ENCODE measurements at regions not wholly inside any gene's neighbourhood (a gene's known extent, or its start where the extent isn't known, plus 50 kb on each side); places are given as distances from the start of the nearest gene placed in this dataset.
"Not testable (repeated sequence)": the region's sequence is repeated elsewhere in the genome, so short reads cannot be mapped to it uniquely, and the experiment has no call there.

GRCh38 chr3:33919312-33920120 lies 121.1 kb downstream of the PDCD6IP start:
- DNase-seq (ENCODE audit: low spot score): no peak

GRCh38 chr3:33920511-33920910 lies 122.1 kb downstream of the PDCD6IP start:
- no peak for DNase-seq (ENCODE audit: low spot score)

DNA sequence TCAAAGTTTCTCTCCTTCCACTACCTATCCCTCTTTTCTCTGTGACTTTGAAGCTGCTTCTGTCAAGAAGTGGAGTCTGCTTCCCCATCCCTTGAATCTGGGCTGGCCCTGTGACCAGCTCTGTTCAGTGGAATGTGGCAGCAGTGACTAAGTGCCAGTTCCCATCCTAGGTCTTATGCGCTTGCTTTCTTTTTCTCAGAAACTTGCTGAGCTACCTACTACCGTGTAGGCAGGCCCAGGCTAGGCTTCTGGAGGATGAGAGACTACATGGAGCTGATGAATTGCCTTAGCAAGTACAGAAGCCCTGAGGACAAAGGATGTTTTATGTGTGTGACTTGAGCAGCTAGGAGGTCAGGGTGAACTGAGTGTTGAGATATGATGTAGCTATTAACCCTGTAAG lies 123.2 kb downstream of the PDCD6IP start:
- DNase-seq (ENCODE audit: low spot score): no peak

DNA sequence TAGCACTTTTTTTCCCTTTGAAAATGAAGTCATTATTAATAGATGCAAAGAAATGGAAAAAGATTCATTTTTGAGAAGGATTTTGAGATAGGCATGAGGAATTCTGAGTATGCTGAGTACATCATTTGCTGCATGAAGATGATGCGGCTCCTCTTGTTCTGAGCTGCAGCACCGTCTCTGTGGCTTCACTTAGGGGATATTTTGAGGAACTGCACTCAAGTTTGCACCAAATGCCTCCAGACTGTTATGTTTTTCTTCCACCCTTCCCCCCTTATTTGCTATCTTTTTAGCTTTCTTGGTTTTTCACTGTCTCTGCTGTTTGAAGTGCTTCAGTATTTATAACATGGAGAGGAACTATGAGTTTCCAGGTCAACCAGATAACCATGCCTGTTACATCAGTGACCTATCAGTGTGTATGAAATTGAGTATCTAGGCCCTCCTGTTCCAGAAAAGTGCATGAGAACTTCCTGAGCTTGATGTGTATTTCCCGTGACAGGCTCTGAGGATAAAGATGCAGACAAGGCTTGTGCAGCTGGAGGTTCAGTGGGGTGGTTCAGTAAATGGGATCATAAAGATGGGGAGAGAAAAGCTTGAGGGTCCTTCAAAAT lies 128.7 kb downstream of the PDCD6IP start:
- DNase-seq (ENCODE audit: low spot score): no peak

GRCh38 chr3:33929813-33930212 lies 131.4 kb downstream of the PDCD6IP start:
- DNase-seq (ENCODE audit: low spot score): no peak

DNA sequence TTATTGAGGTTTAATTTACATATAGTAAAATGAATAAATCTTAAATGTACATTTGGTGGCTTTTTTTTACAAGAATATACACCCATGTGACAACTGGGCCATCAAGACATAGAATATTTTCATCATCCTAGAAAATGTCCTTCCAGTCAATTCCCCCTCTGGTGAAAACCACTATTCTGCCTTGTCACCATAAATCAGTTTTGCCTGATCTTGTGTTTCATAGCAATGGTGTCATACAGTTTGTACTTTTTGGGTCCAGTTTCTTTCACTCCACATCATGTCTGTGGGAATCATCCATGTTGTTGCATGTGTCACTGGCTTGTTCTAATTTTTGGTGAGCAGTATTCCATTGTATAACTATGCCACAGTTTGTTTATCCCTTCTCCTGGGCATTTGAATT lies 133.1 kb downstream of the PDCD6IP start:
- DNase-seq (ENCODE audit: low spot score): no peak

DNA sequence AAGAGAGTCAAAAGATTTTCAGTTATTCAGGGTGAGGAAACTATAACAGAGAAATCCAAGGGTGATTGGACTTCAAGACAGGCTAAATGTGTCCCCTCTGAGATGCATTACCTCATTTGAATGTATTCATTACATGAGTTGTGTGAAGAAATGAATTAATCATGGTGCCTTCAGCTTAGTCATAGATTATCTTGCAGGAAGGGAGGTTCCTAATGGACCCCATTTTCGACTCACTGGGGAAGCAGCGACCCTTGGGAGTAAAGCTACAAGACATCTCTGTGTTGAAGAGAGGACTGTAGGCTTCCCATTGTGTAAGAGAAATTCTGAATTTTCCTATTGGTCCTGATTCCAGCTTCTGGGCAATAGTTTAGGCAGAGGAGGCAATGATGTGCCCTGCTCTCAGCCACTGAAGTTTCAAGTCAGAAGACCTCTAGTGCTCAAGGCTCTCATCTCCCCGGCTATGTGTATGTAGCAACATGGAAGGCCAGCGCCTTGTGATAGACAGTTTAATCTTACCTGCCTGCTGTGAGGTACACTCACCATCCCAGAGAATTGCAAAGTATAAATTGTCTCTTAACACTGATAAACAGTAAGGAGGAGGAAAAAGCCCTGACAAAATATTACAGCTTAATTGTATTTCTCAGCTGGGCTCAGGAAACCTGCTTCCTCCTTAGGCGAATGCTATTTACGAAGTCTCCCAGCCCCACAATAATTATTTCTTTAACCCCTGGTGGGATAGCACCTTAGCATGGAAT lies 133.8 kb downstream of the PDCD6IP start:
- DNase-seq (ENCODE audit: low spot score): no peak

DNA sequence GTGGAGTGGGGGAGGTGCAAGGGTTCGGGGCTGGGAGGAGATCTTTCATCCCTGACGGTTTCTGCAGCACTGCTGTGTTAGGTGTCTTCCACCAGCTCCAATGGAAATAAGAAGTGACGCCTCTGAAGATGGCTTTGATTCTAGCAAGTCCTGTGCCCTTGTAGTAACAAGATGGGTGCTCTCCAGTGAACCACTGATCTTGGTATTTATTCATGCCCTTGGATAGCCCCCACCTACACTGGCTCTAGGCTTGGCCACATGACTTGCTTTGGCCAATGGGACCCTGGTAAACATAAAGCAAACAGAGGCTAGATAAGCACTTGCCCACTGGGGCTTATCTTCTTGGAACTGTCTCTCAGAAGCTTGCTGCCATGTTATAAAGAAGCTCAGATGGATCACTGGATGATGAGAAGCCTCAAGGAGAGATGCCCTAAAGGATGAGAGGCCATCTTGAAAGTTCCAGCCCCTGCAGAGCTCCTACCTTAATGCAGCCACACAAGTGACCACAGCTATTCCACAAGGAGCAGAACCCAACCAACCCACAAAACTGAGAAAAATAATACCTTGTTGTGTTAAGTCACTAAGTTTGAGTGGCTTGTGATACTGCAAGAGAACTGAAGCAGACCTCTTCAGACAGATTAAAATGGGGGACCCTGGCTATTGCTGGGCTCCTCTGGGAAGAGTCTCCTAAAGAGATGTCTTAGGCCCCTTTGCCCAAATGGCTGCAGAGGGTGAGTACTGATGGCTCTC lies 137.9 kb downstream of the PDCD6IP start:
- DNase-seq (ENCODE audit: low spot score): no peak

DNA sequence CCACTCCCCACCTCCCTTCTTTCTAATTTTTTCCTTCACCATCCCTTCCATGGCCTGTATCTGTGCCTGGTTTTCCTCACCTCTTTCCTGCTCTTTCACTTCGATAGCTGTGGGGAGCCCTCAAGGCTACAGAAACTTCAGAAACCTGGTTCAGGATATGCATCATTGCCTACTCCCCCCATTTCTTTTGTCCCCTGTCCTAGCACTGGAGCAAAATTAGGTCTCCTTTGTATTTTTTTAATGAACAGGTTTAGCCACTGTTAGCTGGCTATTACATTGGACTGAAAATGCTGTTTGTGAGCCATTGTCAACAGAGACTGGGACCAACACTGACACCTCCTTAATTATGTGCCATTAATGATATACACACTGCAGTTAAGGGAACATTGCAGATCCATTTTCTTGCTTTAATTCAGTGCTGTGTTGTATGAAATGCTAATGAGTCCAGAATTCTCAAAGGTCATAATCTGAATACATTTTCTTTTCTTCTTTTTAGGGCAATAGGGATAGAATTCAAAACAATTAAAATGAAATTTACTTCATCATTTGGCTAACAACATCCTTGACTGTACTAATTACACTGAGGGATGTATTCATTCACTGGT lies 138.6 kb downstream of the PDCD6IP start:
- no peak for DNase-seq (ENCODE audit: low spot score)

- no peak for DNase-seq (ENCODE audit: low spot score)
Measured at GRCh38 chr3:33937628-33938027, 139.2 kb downstream of the PDCD6IP start.

DNA sequence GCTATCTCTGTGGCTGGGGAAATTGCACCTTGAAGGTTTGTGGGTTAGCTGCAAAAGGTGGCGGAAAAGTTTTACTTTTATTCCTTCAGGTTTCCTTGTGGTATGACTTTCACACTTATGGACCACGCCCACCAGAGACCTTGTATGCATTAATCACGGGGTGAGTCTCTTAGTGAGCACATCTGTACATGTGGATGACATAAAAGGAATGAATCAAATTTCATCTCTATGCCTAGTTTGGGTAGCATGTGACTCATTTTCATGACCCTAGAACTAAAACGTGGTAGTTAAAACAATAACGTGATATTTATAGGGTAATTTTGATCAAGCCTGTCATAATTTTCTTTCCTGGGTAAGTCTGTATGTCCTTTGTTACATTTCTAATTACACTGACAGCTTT lies 141.7 kb downstream of the PDCD6IP start:
- DNase-seq (ENCODE audit: low spot score): no peak

- no peak for DNase-seq (ENCODE audit: low spot score)
Measured at GRCh38 chr3:33940736-33941135, 142.3 kb downstream of the PDCD6IP start.

- no peak for DNase-seq (ENCODE audit: low spot score)
Measured at GRCh38 chr3:33941804-33942203, 143.4 kb downstream of the PDCD6IP start.

DNA sequence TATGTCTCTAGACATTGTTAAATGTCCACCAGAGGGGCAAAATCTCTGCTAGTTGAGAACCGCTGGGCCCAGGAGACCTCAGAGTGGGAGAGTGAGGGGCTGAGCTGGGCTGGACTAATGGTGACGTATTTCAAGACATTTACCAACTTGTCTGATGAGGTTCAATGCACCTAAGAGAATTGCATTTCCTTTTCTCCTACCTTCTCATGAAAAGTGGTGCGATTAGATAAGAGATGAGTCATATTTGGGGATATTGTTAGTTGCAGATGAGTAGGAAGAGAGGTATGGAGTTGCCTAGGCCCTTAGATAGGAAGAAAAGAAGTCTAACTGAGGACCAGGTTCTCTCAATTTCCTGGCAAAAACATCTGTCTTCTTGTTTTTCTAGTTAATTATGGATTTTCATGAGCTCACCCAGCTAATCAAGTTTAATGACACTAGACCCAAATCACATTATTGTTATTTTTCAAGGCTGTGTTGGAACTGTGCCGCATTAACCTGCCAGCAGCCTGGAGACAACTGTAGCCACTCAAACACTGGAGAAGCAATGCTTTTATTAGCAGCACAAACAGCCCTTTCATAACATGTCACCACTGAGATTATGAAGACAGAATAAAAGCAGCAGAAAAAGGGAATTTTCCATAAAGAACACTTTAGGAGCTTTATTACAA lies 144.2 kb downstream of the PDCD6IP start:
- no peak for DNase-seq (ENCODE audit: low spot score)

GRCh38 chr3:33943277-33943676 lies 144.8 kb downstream of the PDCD6IP start:
- DNase-seq (ENCODE audit: low spot score): no peak

- DNase-seq (ENCODE audit: low spot score): not testable (repeated sequence)
Measured at GRCh38 chr3:33946612-33947011, 148.2 kb downstream of the PDCD6IP start.

DNA sequence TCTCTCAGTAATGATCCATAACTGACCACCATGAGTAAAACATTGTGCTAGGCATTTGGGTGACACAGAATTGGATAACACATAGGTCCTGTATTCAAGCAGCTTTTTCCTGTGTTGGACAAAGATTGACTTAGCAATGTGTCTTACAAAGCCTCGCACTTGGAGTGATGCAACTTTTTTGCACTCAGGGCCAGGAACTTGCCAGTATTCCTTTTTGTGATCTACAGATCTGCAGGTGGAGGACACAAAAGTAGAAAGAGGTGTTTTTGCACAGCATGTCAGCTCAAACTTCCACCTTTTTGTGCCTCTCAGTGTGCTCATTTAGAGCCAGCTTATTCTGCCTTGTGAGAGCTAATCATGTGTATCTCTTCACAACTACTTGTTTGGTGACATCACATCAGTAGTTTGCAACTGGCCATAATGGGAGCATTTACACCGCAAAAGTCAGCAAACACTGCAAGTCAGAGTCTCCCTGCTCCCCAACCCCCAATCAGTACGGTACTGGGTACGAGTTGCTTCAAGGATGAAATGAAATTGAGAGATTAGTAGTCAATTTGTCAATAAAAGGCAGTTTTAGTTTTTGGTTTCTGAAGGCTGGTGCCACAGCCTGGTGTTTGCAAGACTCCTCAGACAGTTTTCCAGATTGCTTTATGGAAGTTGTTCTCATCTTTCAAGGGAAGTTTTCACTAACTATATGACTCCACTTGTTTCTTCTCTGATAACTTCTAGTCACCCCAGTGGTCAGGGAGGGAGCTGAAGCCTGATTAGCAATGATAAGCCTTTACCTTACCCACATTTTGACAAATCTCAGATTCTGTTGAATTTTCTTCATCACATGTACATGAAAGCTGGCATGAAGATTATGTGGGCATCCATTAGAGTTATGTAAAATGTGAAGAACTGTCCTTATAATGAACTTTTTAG lies 149.1 kb downstream of the PDCD6IP start:
- DNase-seq (ENCODE audit: low spot score): no peak

GRCh38 chr3:33949074-33949473 lies 150.6 kb downstream of the PDCD6IP start:
- DNase-seq (ENCODE audit: low spot score): no peak

- no peak for DNase-seq (ENCODE audit: low spot score)
Measured at GRCh38 chr3:33954956-33955355, 156.5 kb downstream of the PDCD6IP start.

DNA sequence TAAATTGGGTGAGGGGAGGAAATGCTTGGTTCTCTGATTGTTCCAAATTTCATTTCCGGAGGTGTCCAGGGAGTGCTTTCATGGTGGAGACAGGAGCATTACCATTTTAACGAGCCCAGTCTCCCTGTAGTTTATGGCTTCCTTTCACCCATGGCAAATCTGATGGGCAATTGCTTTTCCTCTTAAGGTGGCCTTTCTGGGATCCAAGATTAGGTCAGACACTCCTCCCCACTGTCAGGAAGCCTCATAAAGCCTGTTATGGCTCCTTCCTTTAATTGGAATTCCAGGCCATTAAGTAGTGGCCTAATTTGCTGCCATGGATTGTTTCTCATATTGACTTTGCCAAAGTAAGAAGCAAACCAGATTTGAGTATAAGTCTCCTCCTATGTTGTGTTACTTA lies 157.8 kb downstream of the PDCD6IP start:
- DNase-seq (ENCODE audit: low spot score): no peak
